IMR-90 (cell line): ENCODE measurements at regions not wholly inside any gene's neighbourhood (a gene's known extent, or its start where the extent isn't known, plus 50 kb on each side); places are given as distances from the start of the nearest gene placed in this dataset.

Experiments used
- ATAC-seq: fragments of 200-7000 bp; cut with Tn5 transposase; 2 replicates; pipeline ENCODE4 v1.9.1; 2020; ENCODE audit warnings: low read depth, mild to moderate bottlenecking, moderate library complexity
- BruUV-seq: library from RNA; stranded (reverse); fragments of 400-500 nt; replicated peaks from 2 replicates; lab custom pipeline; 2021; lab: Mats Ljungman, UMichigan
- CTCF ChIA-PET: fragments of 300-600 bp; formaldehyde crosslinking; extraction: SDS; loops from one replicate; lab custom pipeline; 2021; ENCODE audit warnings: antibody characterized with exemption; lab: Yijun Ruan, JAX
- POLR2A ChIA-PET: fragments of 300-600 bp; sonication (Branson Sonifier 250); formaldehyde crosslinking; loops from one replicate; lab custom pipeline; 2022; ENCODE audit warnings: antibody characterized with exemption; ENCODE audit not compliant: unreplicated experiment; lab: Charles Lee
- DNase-seq: peaks from one replicate; pipeline ENCODE4 v3.0.0; 2013
- H2AFZ ChIP-seq: replicated peaks from 2 replicates; pipeline ENCODE3; 2013; ENCODE audit warnings: low read length, mild to moderate bottlenecking; ENCODE audit not compliant: poor library complexity
- H2AK5ac ChIP-seq: 2 replicates; pipeline ENCODE4 v1.6.1; 2013; ENCODE audit warnings: low read depth, low read length, inconsistent platforms
- H2AK9ac ChIP-seq: replicated peaks from 2 replicates; pipeline ENCODE3; 2013; ENCODE audit warnings: mild to moderate bottlenecking, low read depth, low read length, moderate library complexity; ENCODE audit not compliant: poor library complexity
- H2BK120ac ChIP-seq: 2 replicates; pipeline ENCODE4 v1.6.1; 2013; ENCODE audit warnings: low read depth, low read length, inconsistent platforms
- H2BK15ac ChIP-seq: 3 replicates; pipeline ENCODE4 v1.6.1; 2013; ENCODE audit warnings: low read depth, low read length, inconsistent platforms
- H2BK20ac ChIP-seq: 2 replicates; pipeline ENCODE4 v1.6.1; 2013; ENCODE audit warnings: low read depth, mild to moderate bottlenecking, inconsistent platforms, low read length, moderate library complexity
- H2BK5ac ChIP-seq: 2 replicates; pipeline ENCODE4 v1.6.1; 2013; ENCODE audit warnings: mild to moderate bottlenecking, low read depth, low read length, inconsistent platforms; ENCODE audit not compliant: poor library complexity, severe bottlenecking
- H3K14ac ChIP-seq: replicated peaks from 2 replicates; pipeline ENCODE4 v1.6.1; 2013; ENCODE audit warnings: low read depth, low read length, inconsistent platforms
- H3K18ac ChIP-seq: 2 replicates; pipeline ENCODE4 v1.6.1; 2013; ENCODE audit warnings: low read depth, low read length, control low read depth
- H3K23ac ChIP-seq: 2 replicates; pipeline ENCODE4 v1.6.1; 2013; ENCODE audit warnings: low read depth, low read length, inconsistent platforms
- H3K27ac ChIP-seq: 2 replicates; pipeline ENCODE4 v1.5.1; 2013; ENCODE audit warnings: mild to moderate bottlenecking, control low read depth, low read length; ENCODE audit not compliant: insufficient read depth
- H3K27me3 ChIP-seq: 2 replicates; pipeline ENCODE4 v1.6.1; 2013; ENCODE audit warnings: low read length; ENCODE audit not compliant: control insufficient read depth, insufficient read depth
- H3K36me3 ChIP-seq: 2 replicates; pipeline ENCODE4 v1.6.1; 2013; ENCODE audit warnings: low read length, mixed read lengths; ENCODE audit not compliant: control insufficient read depth, insufficient read depth
- H3K4ac ChIP-seq: 2 replicates; pipeline ENCODE4 v1.6.1; 2013; ENCODE audit warnings: low read depth, low read length, inconsistent platforms
- H3K4me1 ChIP-seq: 2 replicates; pipeline ENCODE4 v1.6.1; 2013; ENCODE audit warnings: low read length, mixed read lengths; ENCODE audit not compliant: control insufficient read depth, insufficient read depth
- H3K4me2 ChIP-seq: 2 replicates; pipeline ENCODE4 v1.6.1; 2013; ENCODE audit warnings: low read depth, mild to moderate bottlenecking, control low read depth, low read length, moderate library complexity
- H3K4me3 ChIP-seq: 2 replicates; pipeline ENCODE4 v1.5.1; 2013; ENCODE audit warnings: low read depth, mild to moderate bottlenecking, control low read depth, low read length, moderate library complexity; ENCODE audit not compliant: insufficient read depth
- H3K56ac ChIP-seq: 2 replicates; pipeline ENCODE4 v1.6.1; 2013; ENCODE audit warnings: low read length, inconsistent platforms; ENCODE audit not compliant: insufficient read depth; ENCODE audit errors: extremely low read depth
- H3K79me1 ChIP-seq, 2 experiments: 2 replicates each; pipeline ENCODE4 v1.6.1; 2013; ENCODE audit warnings: low read length in 2 of 2, inconsistent platforms in 1 of 2, low read depth in 1 of 2
- H3K9ac ChIP-seq: 2 replicates; pipeline ENCODE4 v1.6.1; 2013; ENCODE audit warnings: low read depth, low read length, control low read depth
- H3K9me1 ChIP-seq: 2 replicates; pipeline ENCODE4 v1.6.1; 2013; ENCODE audit warnings: low read length, inconsistent platforms; ENCODE audit not compliant: insufficient read depth
- H3K9me3 ChIP-seq: 2 replicates; pipeline ENCODE4 v1.6.1; 2013; ENCODE audit warnings: low read length; ENCODE audit not compliant: control insufficient read depth, insufficient read depth
- H4K20me1 ChIP-seq: 2 replicates; pipeline ENCODE4 v1.6.1; 2013; ENCODE audit warnings: low read length, inconsistent platforms; ENCODE audit not compliant: insufficient read depth
- H4K5ac ChIP-seq: 2 replicates; pipeline ENCODE4 v1.6.1; 2013; ENCODE audit warnings: mild to moderate bottlenecking, low read depth, low read length, control low read depth
- H4K8ac ChIP-seq, 2 experiments: 2 replicates each; pipeline ENCODE4 v1.6.1; 2013; ENCODE audit warnings: low read depth in 2 of 2, low read length in 2 of 2, control low read depth in 1 of 2, inconsistent platforms in 1 of 2
- H4K91ac ChIP-seq: 2 replicates; pipeline ENCODE4 v1.6.1; 2013; ENCODE audit warnings: low read depth, low read length, inconsistent platforms; ENCODE audit not compliant: insufficient read depth
- CHD1 ChIP-seq: IDR thresholded peaks from 2 replicates; pipeline ENCODE4 v1.6.1; 2012; ENCODE audit warnings: low read depth, low read length, improper control_type of control experiment
- dilution Hi-C: fragments of 300-500 bp; cut with HindIII; formaldehyde crosslinking; loops from one replicate; pipeline ENCODE4 v1.14.3; 2018; ENCODE audit warnings: low sequenced_read_pairs; ENCODE audit not compliant: unreplicated experiment
- in situ Hi-C: fragments of 300-500 bp; cut with MboI; formaldehyde crosslinking; loops from 3 replicates; pipeline ENCODE4 v1.14.3; 2019; ENCODE audit warnings: low sequenced_read_pairs, inconsistent platforms, mixed read lengths
- intact Hi-C: fragments of 100-400 bp; cut with micrococcal nuclease; formaldehyde crosslinking; loops from 2 replicates; pipeline ENCODE4 v1.10.0; 2022

GRCh38 chr6:104539173-104539572 lies 320.5 kb downstream of the HACE1 start:
- ATAC-seq = no peak
- Histone ChIP-seq H3K36me3 (no peaks in the 10 kb centered on the region), H4K20me1 (no peaks in the 10 kb centered on the region), H4K5ac (no peak overlapping the region), H2BK5ac (no peak overlapping the region), H3K56ac (no peak overlapping the region; the same call in 1 of the 2 replicates), H3K27me3 (no peaks in the 10 kb centered on the region), H3K79me1 (no peaks in the 10 kb centered on the region), H3K18ac (no peak overlapping the region), H3K9me1 (no peaks in the 10 kb centered on the region), H2BK15ac (no peak overlapping the region), H2BK20ac (no peak overlapping the region), H3K4me1 (no peaks in the 10 kb centered on the region; the same call in 1 of the 2 replicates), H3K9me3 (no peaks in the 10 kb centered on the region), H3K4me2 (no peak overlapping the region), H3K9ac (no peak overlapping the region), H4K8ac (no peak overlapping the region), H4K91ac (no peak overlapping the region), H3K4ac (no peak overlapping the region), H3K4me3 (no peak overlapping the region), H3K23ac (no peak overlapping the region), H2AFZ (no peak overlapping the region), H2AK9ac (no peak overlapping the region), H3K27ac (no peak overlapping the region), H2BK120ac (no peak overlapping the region), H2AK5ac (no peak overlapping the region), H3K14ac (no peak overlapping the region)
- no TSS peak for BruUV-seq
- ChIA-PET CTCF (no interaction called here), POLR2A (no interaction called here)
- no peak for TF ChIP-seq CHD1
- no peak for DNase-seq
- in situ Hi-C loops = no loop called here
- intact Hi-C loops = no loop called here
- dilution Hi-C loops = no loop called here
